PC-3 (cell line): ENCODE measurements at regions not wholly inside any gene's neighbourhood (a gene's known extent, or its start where the extent isn't known, plus 50 kb on each side); places are given as distances from the start of the nearest gene placed in this dataset.

Experiments
- CTCF ChIP-seq: fragments of 300-600 bp; sonication (generic); conservative IDR thresholded peaks from 2 replicates; pipeline ENCODE4 v1.5.1; 2017; ENCODE audit warnings: antibody characterized with exemption, low read depth, mild to moderate bottlenecking, low read length
- EZH2 ChIP-seq: fragments of 300-600 bp; sonication (generic); IDR thresholded peaks from one replicate; pipeline ENCODE4 v1.6.1; 2017; ENCODE audit warnings: antibody characterized with exemption, mild to moderate bottlenecking, low read length; ENCODE audit not compliant: unreplicated experiment
- EZH2phosphoT487 ChIP-seq: fragments of 300-600 bp; sonication (generic); IDR thresholded peaks from 2 replicates; pipeline ENCODE4 v1.6.1; 2018; ENCODE audit warnings: mild to moderate bottlenecking, antibody characterized with exemption, low read length, borderline replicate concordance

- no peak for TF ChIP-seq CTCF
- no peak for TF ChIP-seq EZH2
- TF ChIP-seq EZH2phosphoT487, result no peak
Measured at GRCh38 chr6:140026546-140026945, 652.1 kb upstream of the CITED2 start.
